Body of pancreas (tissue), 4 donors: ENCODE measurements at regions not wholly inside any gene's neighbourhood (a gene's known extent, or its start where the extent isn't known, plus 50 kb on each side); places are given as distances from the start of the nearest gene placed in this dataset.

Experiments
- ATAC-seq: fragments of 150-250 bp; one replicate; pipeline ENCODE4 v1.9.1; 2016
- DNase-seq, 4 donors: peaks; one replicate each; pipeline ENCODE4 v3.0.0-alpha.2; 2019
- H3K27ac ChIP-seq, 4 donors: fragments of 200-600 bp; sonication (generic); 1 replicate in 3 of 4; 2 replicates in 1 of 4; pipeline versions ENCODE4 v1.5.1 to v1.6.1; 2016 to 2019; ENCODE audit warnings: mild to moderate bottlenecking in 1 of 4, mixed read lengths in 1 of 4, moderate library complexity in 1 of 4
- H3K27me3 ChIP-seq, 2 donors: fragments of 200-600 bp; sonication (generic); one replicate each; pipeline ENCODE4 v1.6.0; 2016; ENCODE audit warnings: mild to moderate bottlenecking in 1 of 2
- H3K36me3 ChIP-seq, 2 donors: fragments of 200-600 bp; sonication (generic); replicated peaks in 1 of 2; 2 replicates each; pipeline ENCODE4 v1.5.1; 2016; ENCODE audit warnings: low read depth in 2 of 2; ENCODE audit not compliant: insufficient read depth in 1 of 2
- H3K4me1 ChIP-seq: fragments of 200-600 bp; sonication (generic); one replicate; pipeline ENCODE4 v1.6.0; 2016
- H3K4me3 ChIP-seq, 2 donors: fragments of 200-600 bp; sonication (generic); 1 replicate in 1 of 2; 2 replicates in 1 of 2; pipeline ENCODE4 v1.5.1; 2016 to 2019
- H3K9me3 ChIP-seq, 3 donors: fragments of 200-600 bp; sonication (generic); 1 replicate in 2 of 3; 2 replicates in 1 of 3; pipeline ENCODE4 v1.5.1; 2016
- CTCF ChIP-seq, 7 experiments: fragments of 450-650 bp in 4 of 7; fragments of 200-600 bp in 3 of 7; sonication (generic) in 3 of 7; IDR thresholded peaks; one replicate each; pipeline ENCODE4 v1.5.1; 2016 to 2019; ENCODE audit warnings: antibody characterized with exemption in 7 of 7
- POLR2A ChIP-seq, 3 donors: fragments of 450-650 bp; IDR thresholded peaks; one replicate each; pipeline ENCODE4 v1.6.1; 2016; ENCODE audit warnings: antibody characterized with exemption in 3 of 3, mild to moderate bottlenecking in 2 of 3
- WGBS, 2 donors: methylation state at CpG; one replicate each; pipeline ENCODE4 v1.1.5; 2017; 5-methylcytosine and 5-hydroxymethylcytosine counted together
- intact Hi-C: fragments of 100-400 bp; cut with DNase I; formaldehyde crosslinking; loops from one replicate; pipeline ENCODE4 v1.15.1; 2023

- TF ChIP-seq POLR2A (IDR thresholded peaks at IDR 0.05): no peak
- TF ChIP-seq CTCF (IDR thresholded peaks at IDR 0.05): no peak
- DNase-seq: no peak
- H3K36me3 ChIP-seq: no peaks in the 10 kb centered on the region
- intact Hi-C loops: no loop called here
- 57 to 84% methylated on average over 1 of the region's 1 CpG for WGBS, 2 donors
- no peak overlapping the region for H3K4me3 ChIP-seq
- H3K27ac ChIP-seq: no peak overlapping the region
- no peak for ATAC-seq
- H3K9me3 ChIP-seq: no peaks in the 10 kb centered on the region
- no peaks in the 10 kb centered on the region for H3K27me3 ChIP-seq
- no peaks in the 10 kb centered on the region for H3K4me1 ChIP-seq
Observed at GRCh38 chr6:102494808-102495207, 1101.3 kb downstream of the GRIK2 start.

GRCh38 chr6:102493485-102493884, 1100.0 kb downstream of the GRIK2 start:
- TF ChIP-seq CTCF (IDR thresholded peaks at IDR 0.05): no peak
- TF ChIP-seq POLR2A (IDR thresholded peaks at IDR 0.05): no peak
- H3K4me3 ChIP-seq: no peak overlapping the region
- intact Hi-C loops: no loop called here
- no peak overlapping the region for H3K27ac ChIP-seq
- H3K4me1 ChIP-seq: no peaks in the 10 kb centered on the region
- DNase-seq (no peak), ATAC-seq (no peak)
- H3K9me3 ChIP-seq: no peaks in the 10 kb centered on the region
- H3K36me3 ChIP-seq: no peaks in the 10 kb centered on the region
- WGBS, 2 donors: 76 to 82% methylated on average over 4 of the region's 4 CpGs
- H3K27me3 ChIP-seq: no peaks in the 10 kb centered on the region

GRCh38 chr6:102488729-102489128, 1095.2 kb downstream of the GRIK2 start:
- H3K4me1 ChIP-seq: no peaks in the 10 kb centered on the region
- no peak for DNase-seq
- no peaks in the 10 kb centered on the region for H3K27me3 ChIP-seq
- no peak overlapping the region for H3K4me3 ChIP-seq
- H3K9me3 ChIP-seq: no peaks in the 10 kb centered on the region
- WGBS, 2 donors: 69 to 78% methylated on average over 2 of the region's 2 CpGs
- no peak for TF ChIP-seq CTCF (IDR thresholded peaks at IDR 0.05)
- TF ChIP-seq POLR2A (IDR thresholded peaks at IDR 0.05): no peak
- intact Hi-C loops: no loop called here
- H3K27ac ChIP-seq: no peak overlapping the region
- H3K36me3 ChIP-seq: no peaks in the 10 kb centered on the region
- no peak for ATAC-seq

- no peaks in the 10 kb centered on the region for H3K27me3 ChIP-seq
- no peak for TF ChIP-seq CTCF (IDR thresholded peaks at IDR 0.05)
- TF ChIP-seq POLR2A (IDR thresholded peaks at IDR 0.05): no peak
- no peaks in the 10 kb centered on the region for H3K9me3 ChIP-seq
- H3K36me3 ChIP-seq: no peaks in the 10 kb centered on the region
- H3K27ac ChIP-seq: no peak overlapping the region
- no peaks in the 10 kb centered on the region for H3K4me1 ChIP-seq
- intact Hi-C loops: no loop called here
- WGBS, 2 donors: 34 to 58% methylated on average over 1 of the region's 1 CpG
- no peak overlapping the region for H3K4me3 ChIP-seq
- DNase-seq (no peak), ATAC-seq (no peak)
Observed at GRCh38 chr6:102485480-102485879, 1092.0 kb downstream of the GRIK2 start.

- TF ChIP-seq POLR2A (IDR thresholded peaks at IDR 0.05) (no peak), CTCF (IDR thresholded peaks at IDR 0.05) (no peak)
- intact Hi-C loops: no loop called here
- Histone ChIP-seq H3K4me3 (no peak overlapping the region), H3K36me3 (no peaks in the 10 kb centered on the region), H3K4me1 (no peaks in the 10 kb centered on the region), H3K27me3 (no peaks in the 10 kb centered on the region), H3K9me3 (no peaks in the 10 kb centered on the region), H3K27ac (no peak overlapping the region)
- DNase-seq: no peak
- WGBS, 2 donors: 50 to 57% methylated on average over 7 of the region's 7 CpGs
- ATAC-seq: no peak
Observed at GRCh38 chr6:102474041-102474807, 1080.7 kb downstream of the GRIK2 start.
